GM12891 (cell line): ENCODE measurements at regions not wholly inside any gene's neighbourhood (a gene's known extent, or its start where the extent isn't known, plus 50 kb on each side); places are given as distances from the start of the nearest gene placed in this dataset.

Source experiments
- DNase-seq: peaks from one replicate; pipeline ENCODE4 v3.0.0; 2011; ENCODE audit warnings: low spot score; ENCODE audit not compliant: insufficient read length
- FAIRE-seq: peaks from 2 replicates; lab custom pipeline; 2011; peaks lifted over from hg19 to GRCh38; lab: Jason Lieb, UNC
- PAX5 ChIP-seq: IDR thresholded peaks from 2 replicates; pipeline ENCODE4 v1.6.1; 2011; ENCODE audit warnings: low read length, moderate library complexity, mild to moderate bottlenecking; ENCODE audit not compliant: insufficient read depth, severe bottlenecking
- POLR2A ChIP-seq: IDR thresholded peaks from 2 replicates; pipeline ENCODE4 v1.6.1; 2011; ENCODE audit warnings: low read depth, low read length, control low read depth
- POLR2AphosphoS5 ChIP-seq: IDR thresholded peaks from 2 replicates; pipeline ENCODE4 v1.6.1; 2011; ENCODE audit warnings: low read depth, low read length, control low read depth
- POU2F2 ChIP-seq: IDR thresholded peaks from 2 replicates; pipeline ENCODE4 v1.6.1; 2011; ENCODE audit warnings: low read depth, mild to moderate bottlenecking, control low read depth, low read length, moderate library complexity
- SPI1 ChIP-seq: IDR thresholded peaks from 2 replicates; pipeline ENCODE4 v1.6.1; 2011; ENCODE audit warnings: low read depth, low read length, control low read depth
- TAF1 ChIP-seq: IDR thresholded peaks from 2 replicates; pipeline ENCODE4 v1.6.1; 2011; ENCODE audit warnings: low read depth, low read length, control low read depth

DNA sequence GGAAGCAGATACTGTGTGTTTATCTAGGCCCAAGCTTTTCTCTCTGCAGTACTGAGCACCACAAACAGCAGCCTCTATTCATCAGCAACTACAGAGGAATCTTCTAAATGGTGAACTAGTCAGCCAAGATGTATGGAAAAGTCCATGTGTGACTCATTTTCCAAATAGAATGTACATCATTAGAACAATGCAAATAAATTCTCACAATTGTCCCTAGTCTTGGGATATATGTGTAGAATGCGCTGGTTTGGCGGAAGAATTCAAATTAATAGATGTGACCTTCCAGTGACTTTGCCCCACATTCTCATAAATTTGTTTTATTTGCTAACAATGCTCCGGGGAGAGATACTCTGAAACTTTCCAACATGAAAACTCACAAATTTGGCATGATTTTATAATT, 436.2 kb downstream of the CBLN4 start:
- DNase-seq (no peak), FAIRE-seq (no peak)
- no peak for TF ChIP-seq SPI1

DNA sequence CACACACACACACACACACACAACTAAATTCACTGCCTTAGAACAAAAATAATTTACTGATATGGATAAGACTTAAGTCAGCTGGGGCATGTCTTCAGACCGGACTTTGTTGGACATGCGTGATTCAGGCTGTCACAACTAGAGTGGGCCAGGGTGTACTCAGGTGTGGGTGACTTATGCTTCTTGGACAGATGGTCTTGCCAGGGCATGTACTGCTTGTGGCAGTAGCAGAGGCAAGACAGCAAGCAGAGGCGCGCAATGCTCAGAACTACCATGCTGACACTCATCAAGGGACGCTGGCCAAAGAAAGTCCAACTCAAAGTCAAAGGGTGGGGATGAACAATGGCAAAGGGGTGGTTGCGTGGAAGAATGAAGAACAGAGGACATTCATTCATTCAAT, 437.5 kb downstream of the CBLN4 start:
- TF ChIP-seq PAX5 (no peak), POLR2AphosphoS5 (no peak), POU2F2 (no peak), TAF1 (no peak), POLR2A (no peak), SPI1 (no peak)
- FAIRE-seq (no peak), DNase-seq (no peak)

DNA sequence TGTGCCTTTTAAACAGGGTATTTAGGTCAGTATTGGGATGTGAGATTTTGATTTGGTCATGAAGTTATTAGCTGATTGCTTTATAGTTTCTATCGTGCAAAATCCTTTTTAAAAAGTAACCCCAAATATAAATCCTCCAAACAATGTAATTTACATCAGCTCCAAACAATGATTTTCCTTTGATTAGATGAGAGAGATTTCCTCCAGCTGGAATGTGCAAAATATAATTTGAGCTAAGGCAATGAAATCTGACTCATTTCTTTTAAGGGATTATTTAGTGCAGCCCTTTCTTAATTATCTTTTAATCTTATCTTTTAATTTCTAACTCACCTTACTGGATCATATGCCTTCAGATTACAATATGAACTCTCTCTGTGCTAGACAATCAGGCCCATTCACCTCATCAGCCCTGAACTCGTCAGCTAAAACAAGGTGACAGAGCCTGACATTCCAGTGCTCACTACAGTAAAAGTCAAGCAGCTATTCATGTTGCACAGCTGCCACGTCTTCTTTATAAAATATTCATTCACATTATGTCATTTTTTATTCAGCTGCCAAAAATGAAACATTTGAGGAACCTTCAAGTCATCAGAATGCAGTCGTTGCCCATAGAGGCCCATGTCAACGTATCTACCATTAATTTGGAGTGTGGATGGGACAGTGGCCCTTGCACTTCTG, 440.1 kb downstream of the CBLN4 start:
- TF ChIP-seq TAF1 = no peak
- TF ChIP-seq SPI1 = no peak
- no peak for TF ChIP-seq PAX5
- no peak for TF ChIP-seq POLR2A
- no peak for TF ChIP-seq POLR2AphosphoS5
- TF ChIP-seq POU2F2 = no peak
- FAIRE-seq (no peak), DNase-seq (no peak)

DNA sequence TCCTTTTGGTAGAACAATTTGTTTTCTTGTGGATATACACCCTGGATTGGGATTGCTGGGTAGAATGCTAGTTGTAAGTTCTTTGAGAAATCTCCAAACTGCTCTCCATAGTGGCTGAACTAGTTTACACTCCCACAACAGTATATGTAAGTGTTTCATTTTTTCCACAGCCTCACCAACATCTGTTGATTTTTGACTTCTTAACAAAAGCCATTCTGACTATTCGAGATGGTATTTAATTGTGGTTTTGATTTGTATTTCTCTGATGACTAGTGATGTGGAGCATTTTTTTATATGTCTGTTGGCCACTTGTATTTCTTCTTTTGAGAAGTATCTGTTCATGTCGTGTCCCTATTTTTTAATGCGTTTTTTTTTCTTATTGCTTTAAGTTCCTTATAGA, 444.1 kb downstream of the CBLN4 start:
- no peak for DNase-seq
- TF ChIP-seq SPI1 (no peak), PAX5 (no peak), POLR2AphosphoS5 (no peak), POLR2A (no peak), POU2F2 (no peak), TAF1 (no peak)
- no peak for FAIRE-seq

DNA sequence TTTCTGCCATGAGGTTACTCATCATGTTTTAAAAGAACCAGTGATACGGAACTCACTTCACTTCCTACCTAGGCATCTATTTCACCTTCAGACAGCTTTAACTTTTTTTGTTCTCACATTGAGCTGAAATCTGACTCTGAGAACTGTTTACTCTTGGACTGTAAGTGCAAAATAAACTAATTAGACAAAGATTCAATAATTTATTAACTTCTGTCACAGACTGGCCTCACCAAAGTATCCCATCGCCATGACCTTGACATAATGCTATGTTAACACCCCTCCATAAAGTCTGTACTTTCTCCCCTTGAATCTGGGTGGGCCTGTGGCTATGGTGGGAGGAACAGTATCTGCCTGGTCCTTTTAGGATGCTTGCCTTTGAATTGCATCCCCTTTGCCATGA, 448.1 kb downstream of the CBLN4 start:
- DNase-seq = no peak
- TF ChIP-seq POLR2A = no peak
- TF ChIP-seq PAX5 = no peak
- TF ChIP-seq POLR2AphosphoS5 = no peak
- no peak for TF ChIP-seq SPI1
- no peak for TF ChIP-seq TAF1
- no peak for TF ChIP-seq POU2F2
- FAIRE-seq = no peak

DNA sequence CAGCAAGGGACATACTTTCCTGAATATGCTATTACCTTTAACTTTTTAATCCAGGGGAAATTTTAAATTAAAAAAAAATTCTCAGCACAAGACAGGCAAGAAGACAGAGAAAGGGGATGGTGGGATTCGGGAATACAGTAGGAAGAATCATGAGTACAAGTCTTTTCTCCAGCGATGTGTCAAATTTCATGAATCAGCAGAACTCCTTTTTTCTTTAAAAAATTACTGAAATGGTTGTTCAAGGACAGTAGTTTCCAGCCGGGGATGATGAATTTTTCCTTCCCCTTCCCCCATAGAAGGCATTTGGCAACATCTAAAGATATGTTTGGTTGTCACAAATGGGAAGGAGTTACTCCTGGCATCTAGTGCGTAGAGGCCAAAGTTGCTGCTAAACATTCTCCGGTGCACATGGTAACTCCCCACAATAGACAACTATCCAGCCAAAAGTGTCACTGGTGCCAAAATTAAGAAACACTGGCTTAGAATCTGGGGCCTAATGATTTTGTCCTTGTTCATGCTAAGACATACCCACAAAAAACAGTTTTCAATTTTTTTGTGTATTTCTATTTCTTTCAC, 450.2 kb downstream of the CBLN4 start:
- FAIRE-seq (no peak), DNase-seq (no peak)
- TF ChIP-seq PAX5 (no peak), POLR2A (no peak), POU2F2 (no peak), SPI1 (no peak), POLR2AphosphoS5 (no peak), TAF1 (no peak)

DNA sequence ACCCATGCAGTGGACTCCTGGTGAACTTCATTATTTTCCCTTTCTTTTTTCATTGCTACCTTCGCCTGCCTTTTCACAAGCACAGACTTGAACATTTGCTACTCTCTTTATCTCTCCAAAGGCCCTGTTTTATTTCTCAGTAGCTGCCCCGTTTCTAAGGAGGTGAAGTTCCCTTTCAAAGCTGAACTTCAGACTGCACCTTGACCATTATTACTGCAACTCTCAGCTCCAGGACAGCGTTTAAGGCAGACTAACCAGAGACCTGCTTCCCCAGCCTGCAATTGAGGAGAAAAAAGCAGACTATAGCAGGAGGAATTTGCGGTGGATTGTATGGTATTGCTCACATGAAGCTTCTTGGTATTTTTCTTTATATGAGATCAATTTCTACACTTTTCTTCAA, 460.7 kb downstream of the CBLN4 start:
- FAIRE-seq = no peak
- TF ChIP-seq SPI1 (no peak), PAX5 (no peak), POLR2AphosphoS5 (no peak), TAF1 (no peak), POU2F2 (no peak), POLR2A (no peak)

DNA sequence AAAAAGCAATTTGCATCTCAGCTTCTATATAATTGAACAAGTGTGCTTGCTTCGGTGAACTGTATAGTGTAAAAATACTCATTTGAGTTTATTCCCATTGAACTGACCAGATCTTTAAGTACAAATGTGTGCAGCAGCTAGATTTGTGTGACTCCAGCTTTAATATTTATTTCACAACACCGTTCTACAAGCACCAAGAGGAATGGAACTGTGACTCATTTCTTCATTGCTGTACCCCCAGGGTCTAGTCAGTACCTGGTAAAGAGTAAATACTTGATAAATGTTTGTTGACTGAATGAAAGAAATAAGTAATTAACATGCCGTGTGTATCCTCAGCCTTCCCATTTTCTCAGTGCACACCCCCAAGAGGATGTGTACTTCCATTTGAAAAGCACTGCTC, 464.8 kb downstream of the CBLN4 start:
- TF ChIP-seq TAF1 (no peak), PAX5 (no peak), POU2F2 (no peak), SPI1 (no peak), POLR2AphosphoS5 (no peak), POLR2A (no peak)
- no peak for DNase-seq
- FAIRE-seq = no peak

More for the DNA sequence above, 460.7 kb downstream of the CBLN4 start:
- DNase-seq = no peak

DNA sequence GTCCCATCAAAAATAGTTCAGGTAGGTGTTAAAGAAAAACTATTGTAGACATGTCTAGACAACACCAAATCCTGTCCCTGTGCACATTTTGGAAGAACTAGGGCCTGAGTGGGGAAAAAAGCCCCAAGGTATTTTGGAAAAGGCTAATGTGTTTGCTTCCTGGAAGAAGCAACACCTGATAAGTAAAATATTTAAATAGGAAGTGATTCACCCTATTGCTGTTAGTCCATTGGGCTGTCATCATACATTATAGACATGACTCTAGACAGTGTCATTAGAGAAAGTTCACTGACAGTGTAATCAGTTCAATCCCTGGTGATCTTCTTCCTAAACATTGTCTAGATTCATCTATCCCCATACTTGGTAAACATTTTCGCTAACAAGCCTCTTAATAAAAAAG, 465.3 kb downstream of the CBLN4 start:
- no peak for FAIRE-seq
- TF ChIP-seq POLR2A (no peak), PAX5 (no peak), POU2F2 (no peak), TAF1 (no peak), SPI1 (no peak), POLR2AphosphoS5 (no peak)
- no peak for DNase-seq

DNA sequence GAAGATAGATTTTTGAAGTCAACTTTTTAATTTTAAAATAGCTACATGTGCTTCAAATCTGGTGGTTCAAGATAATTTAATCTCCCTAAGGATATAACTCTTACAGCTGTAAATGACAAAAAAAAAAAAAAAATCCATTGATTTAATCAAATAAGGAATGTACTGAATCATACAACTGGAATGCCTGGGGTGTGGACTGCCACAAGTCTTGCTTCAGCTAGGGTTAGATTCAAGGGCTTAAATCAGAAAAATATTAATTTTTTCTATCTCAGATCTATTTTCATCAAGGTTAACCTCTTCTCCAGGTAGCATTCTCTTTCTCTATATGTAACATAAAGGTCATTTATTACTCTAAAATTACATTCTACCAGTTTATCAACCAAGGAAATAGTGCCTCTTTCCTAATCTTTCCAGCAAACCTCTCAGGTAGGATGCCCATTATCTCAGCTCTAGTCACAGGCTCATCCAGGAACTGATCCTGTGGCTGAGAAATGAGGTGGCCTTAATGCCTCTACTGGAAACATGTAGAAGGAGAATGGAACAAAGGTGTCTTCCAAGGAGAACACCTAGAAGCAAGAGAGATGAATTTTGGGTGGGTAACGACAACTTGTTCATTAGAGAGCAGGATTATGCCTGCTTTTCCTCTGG, 466.9 kb downstream of the CBLN4 start:
- FAIRE-seq (no peak), DNase-seq (no peak)
- TF ChIP-seq PAX5 (no peak), POU2F2 (no peak), POLR2AphosphoS5 (no peak), TAF1 (no peak), POLR2A (no peak), SPI1 (no peak)
